Fibroblast of lung (primary cell): ENCODE measurements at regions not wholly inside any gene's neighbourhood (a gene's known extent, or its start where the extent isn't known, plus 50 kb on each side); places are given as distances from the start of the nearest gene placed in this dataset.

Source experiments
- EZH2 ChIP-seq: IDR thresholded peaks from 2 replicates; pipeline ENCODE4 v1.5.1; 2012; ENCODE audit warnings: low read length, control low read depth, mild to moderate bottlenecking; ENCODE audit errors: missing control alignments
- TF ChIP-seq, protein P1 (sequence below), 2 donors: IDR thresholded peaks in 1 of 2; conservative IDR thresholded peaks in 1 of 2; 1 replicate in 1 of 2; 2 replicates in 1 of 2; pipeline ENCODE4 v1.5.1; 2011 to 2012; ENCODE audit warnings: low read length in 2 of 2, control low read depth in 1 of 2, inconsistent platforms in 1 of 2, low read depth in 1 of 2, mild to moderate bottlenecking in 1 of 2

DNA sequence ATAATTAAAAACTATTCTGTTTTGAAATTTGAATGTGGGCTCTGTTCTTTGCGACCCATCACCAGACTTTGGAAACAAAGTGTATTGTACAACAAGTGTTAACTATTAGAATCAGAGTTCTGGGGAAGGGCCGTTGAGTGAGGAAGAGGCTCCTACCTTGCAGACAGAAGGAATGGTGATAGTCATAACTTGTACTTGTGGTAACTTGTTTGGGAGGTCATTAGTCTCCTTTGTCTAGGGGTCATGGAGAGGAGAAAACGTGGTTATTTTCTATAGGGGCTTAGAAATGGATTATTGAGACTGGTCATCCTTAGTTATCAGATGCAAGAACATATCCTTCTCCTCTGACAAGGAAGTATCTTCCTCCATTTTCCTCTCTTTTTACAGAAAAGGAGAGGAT is 174.8 kb downstream of the BMP2 start:
- no peak for TF ChIP-seq EZH2
- TF ChIP-seq, protein P1, sequence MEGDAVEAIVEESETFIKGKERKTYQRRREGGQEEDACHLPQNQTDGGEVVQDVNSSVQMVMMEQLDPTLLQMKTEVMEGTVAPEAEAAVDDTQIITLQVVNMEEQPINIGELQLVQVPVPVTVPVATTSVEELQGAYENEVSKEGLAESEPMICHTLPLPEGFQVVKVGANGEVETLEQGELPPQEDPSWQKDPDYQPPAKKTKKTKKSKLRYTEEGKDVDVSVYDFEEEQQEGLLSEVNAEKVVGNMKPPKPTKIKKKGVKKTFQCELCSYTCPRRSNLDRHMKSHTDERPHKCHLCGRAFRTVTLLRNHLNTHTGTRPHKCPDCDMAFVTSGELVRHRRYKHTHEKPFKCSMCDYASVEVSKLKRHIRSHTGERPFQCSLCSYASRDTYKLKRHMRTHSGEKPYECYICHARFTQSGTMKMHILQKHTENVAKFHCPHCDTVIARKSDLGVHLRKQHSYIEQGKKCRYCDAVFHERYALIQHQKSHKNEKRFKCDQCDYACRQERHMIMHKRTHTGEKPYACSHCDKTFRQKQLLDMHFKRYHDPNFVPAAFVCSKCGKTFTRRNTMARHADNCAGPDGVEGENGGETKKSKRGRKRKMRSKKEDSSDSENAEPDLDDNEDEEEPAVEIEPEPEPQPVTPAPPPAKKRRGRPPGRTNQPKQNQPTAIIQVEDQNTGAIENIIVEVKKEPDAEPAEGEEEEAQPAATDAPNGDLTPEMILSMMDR (conservative IDR thresholded peaks at IDR 0.05 in 1 of 2, IDR thresholded peaks at IDR 0.05 in 1 of 2; ENCODE audit: low read depth in 1 of 2, low read length in 2 of 2): no peak
